ENCODE measurements at regions not wholly inside any gene's neighbourhood (a gene's known extent, or its start where the extent isn't known, plus 50 kb on each side); places are given as distances from the start of the nearest gene placed in this dataset.

DNA sequence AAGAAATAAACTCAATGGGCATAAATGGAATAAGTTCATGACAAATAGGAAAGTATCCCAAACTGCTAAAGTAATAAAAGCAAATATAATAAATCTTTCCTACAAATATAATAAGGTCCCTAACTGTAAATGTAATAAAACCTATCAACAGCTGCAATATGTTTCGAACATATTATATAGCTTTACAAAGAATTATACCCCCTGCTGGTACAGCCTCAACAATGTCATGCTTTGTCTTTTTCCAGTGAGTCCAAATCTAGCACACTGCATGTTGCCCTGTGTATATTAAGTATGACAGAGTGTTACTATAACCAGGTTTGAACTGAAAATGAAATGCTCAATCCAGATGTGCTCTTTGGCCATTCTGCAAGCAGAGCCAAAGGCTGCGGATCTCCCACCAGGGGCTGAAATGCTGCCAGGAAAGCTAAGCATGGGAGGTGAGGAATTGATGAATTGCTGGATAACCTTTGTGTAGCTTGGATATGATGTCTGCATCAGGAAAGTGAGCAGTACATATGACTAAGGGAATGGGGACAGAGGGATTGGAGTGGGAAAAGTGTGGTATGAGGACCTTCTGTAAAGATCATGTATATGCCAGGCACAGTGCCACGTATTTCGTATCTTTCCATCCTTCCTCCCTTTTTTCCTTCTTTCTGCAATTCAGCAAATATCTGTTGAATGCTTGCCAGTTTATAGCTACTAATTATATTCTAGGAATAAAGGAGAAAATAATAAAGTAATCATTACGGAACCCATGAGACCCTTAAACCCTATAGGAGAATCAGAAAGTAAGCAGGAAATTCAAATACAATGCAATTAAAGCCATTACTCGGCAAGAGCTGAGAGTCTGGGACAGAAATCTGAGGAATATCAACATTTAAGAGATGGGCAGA lies 954.6 kb upstream of the LCORL start:
- TF ChIP-seq POLR2A (IDR thresholded peaks at IDR 0.05; ENCODE audit: low read depth, low read length) (no peak), POLR2AphosphoS5 (IDR thresholded peaks at IDR 0.05; ENCODE audit: low read depth, low read length) (no peak)
- no peak for DNase-seq (ENCODE audit: insufficient read length)
- no peak for FAIRE-seq

DNA sequence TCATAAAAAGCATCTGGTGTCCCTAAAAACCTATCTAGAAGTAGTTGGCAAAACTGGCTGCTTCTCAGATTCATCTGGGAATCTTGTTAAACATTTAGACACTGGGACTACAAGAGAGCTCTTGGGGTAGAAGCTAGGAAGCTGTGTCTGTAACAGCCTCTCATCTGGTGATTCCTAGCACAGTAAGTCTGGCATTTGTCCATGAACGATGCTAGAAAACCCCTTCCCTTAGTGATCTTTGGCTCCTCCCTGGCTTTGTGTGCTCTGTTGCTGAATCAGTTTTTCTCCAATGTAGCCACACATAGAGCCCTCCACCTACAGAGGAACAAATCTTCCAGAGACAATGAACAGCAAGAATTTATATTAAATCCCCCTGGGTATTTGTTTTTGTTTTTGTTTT lies 951.7 kb upstream of the LCORL start:
- no peak for TF ChIP-seq POLR2A (IDR thresholded peaks at IDR 0.05; ENCODE audit: low read depth, low read length)
- TF ChIP-seq POLR2AphosphoS5 (IDR thresholded peaks at IDR 0.05; ENCODE audit: low read depth, low read length), result no peak
- TF ChIP-seq TAF1 (IDR thresholded peaks at IDR 0.05; ENCODE audit: borderline replicate concordance, low read depth, low read length), result no peak
- FAIRE-seq (no peak), DNase-seq (ENCODE audit: insufficient read length) (no peak)

GRCh38 chr4:18961879-18962278 lies 940.3 kb upstream of the LCORL start:
- TF ChIP-seq TAF1 (IDR thresholded peaks at IDR 0.05; ENCODE audit: borderline replicate concordance, low read depth, low read length), result no peak
- TF ChIP-seq POLR2AphosphoS5 (IDR thresholded peaks at IDR 0.05; ENCODE audit: low read depth, low read length), result no peak
- no peak for TF ChIP-seq POLR2A (IDR thresholded peaks at IDR 0.05; ENCODE audit: low read depth, low read length)
- DNase-seq (ENCODE audit: insufficient read length) (no peak), FAIRE-seq (no peak)

DNA sequence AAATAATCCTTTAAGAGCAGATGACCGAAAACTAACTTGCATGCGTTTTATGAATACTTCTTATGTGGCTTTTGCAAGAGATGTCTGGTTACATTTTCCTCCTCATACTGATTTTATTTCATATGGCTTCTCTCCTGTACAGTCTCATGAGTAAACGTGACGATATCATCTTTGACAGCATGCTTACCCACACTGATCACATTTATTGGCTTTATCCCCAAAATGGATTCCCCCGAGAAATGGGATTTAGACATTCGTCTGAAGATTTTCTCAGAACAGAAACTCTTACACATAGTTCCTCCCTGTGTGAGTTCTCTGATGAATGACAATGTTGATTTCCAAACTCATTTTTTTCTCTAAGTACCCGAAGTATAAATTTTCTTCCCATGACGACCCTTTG lies 939.7 kb upstream of the LCORL start:
- TF ChIP-seq TAF1 (IDR thresholded peaks at IDR 0.05; ENCODE audit: borderline replicate concordance, low read depth, low read length) (no peak), POLR2A (IDR thresholded peaks at IDR 0.05; ENCODE audit: low read depth, low read length) (no peak), POLR2AphosphoS5 (IDR thresholded peaks at IDR 0.05; ENCODE audit: low read depth, low read length) (no peak)
- DNase-seq (ENCODE audit: insufficient read length) (no peak), FAIRE-seq (no peak)

DNA sequence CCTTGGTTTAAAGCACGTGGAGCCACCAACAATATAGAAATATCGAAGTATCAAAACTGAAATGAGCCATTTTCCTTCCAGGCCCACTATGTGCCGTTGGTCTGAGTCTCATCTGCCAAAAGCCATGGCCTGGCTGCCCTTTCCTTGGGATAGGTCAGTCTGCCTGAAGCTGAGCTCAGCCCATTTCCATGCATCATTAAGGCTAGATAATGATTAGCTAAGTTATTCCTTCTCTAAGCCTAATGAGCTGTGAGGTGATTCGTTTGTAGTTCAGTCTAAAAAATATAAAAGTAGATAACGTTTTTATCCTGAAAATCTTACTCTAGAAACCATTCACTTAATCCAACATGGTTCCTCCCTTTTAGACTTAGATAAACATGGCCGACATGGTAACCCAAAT lies 936.2 kb upstream of the LCORL start:
- no peak for TF ChIP-seq POLR2AphosphoS5 (IDR thresholded peaks at IDR 0.05; ENCODE audit: low read depth, low read length)
- TF ChIP-seq POLR2A (IDR thresholded peaks at IDR 0.05; ENCODE audit: low read depth, low read length), result no peak
- no peak for TF ChIP-seq TAF1 (IDR thresholded peaks at IDR 0.05; ENCODE audit: borderline replicate concordance, low read depth, low read length)
- no peak for DNase-seq (ENCODE audit: insufficient read length)
- no peak for FAIRE-seq

DNA sequence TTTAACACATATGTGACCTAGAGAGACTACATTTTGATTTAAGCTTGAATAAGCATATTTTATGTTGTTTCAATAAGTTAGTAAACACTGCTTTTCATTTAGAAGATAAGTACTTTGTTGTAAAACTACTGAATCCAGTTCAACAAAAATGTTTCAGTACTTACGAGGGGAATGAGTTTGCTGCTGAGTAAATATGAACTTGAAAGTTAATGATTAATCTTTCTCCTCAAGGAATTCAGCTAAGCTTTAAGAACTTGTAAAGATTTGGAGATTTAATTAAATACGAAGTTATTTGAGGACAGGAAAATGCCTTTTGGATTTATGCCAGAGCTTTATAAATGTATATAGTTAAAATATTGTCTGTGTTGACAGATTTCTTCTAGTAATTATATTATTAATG lies 933.0 kb upstream of the LCORL start:
- TF ChIP-seq POLR2A (IDR thresholded peaks at IDR 0.05; ENCODE audit: low read depth, low read length) (no peak), TAF1 (IDR thresholded peaks at IDR 0.05; ENCODE audit: borderline replicate concordance, low read depth, low read length) (no peak), POLR2AphosphoS5 (IDR thresholded peaks at IDR 0.05; ENCODE audit: low read depth, low read length) (no peak)
- no peak for FAIRE-seq
- DNase-seq (ENCODE audit: insufficient read length), result no peak

GRCh38 chr4:18953613-18954012 lies 932.1 kb upstream of the LCORL start:
- TF ChIP-seq TAF1 (IDR thresholded peaks at IDR 0.05; ENCODE audit: borderline replicate concordance, low read depth, low read length), result no peak
- no peak for TF ChIP-seq POLR2A (IDR thresholded peaks at IDR 0.05; ENCODE audit: low read depth, low read length)
- no peak for TF ChIP-seq POLR2AphosphoS5 (IDR thresholded peaks at IDR 0.05; ENCODE audit: low read depth, low read length)
- no peak for FAIRE-seq
- no peak for DNase-seq (ENCODE audit: insufficient read length)

DNA sequence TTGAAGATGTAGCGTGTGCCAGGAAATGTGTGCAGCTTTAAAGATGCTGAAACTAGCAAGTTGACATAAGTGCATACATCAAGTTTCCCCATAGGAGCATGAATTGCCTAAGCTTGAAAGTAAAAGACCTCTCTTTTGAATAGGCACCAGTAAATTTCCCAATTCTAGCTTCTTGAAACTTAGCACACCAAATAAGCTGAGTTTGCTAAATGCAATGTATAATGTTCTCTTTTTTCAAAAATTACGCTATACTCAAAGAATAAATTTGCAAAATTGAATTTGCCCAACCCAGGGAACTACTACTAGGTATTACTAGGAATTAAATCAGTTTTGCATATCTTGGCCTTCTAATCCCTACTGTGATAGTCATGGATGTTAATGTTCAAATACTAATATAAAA lies 923.9 kb upstream of the LCORL start:
- no peak for FAIRE-seq

DNA sequence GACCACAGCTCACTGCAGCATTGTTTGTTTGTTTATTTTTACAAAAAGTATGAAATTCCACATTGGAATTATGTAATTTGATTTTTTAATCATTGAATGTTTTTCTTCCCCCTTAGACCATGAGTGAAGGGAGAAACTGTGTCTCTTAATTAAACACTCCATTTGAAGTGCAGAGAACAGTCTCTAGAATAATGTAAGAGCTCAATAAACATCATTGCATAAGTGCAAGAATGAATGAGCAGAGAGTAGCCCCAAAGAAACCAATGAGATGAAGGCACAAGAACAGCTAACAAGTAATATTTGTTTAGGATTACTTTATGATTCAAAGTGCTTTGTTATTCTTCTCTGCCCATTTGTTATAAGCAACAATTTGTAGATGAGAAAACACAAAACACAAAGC lies 921.3 kb upstream of the LCORL start:
- DNase-seq (ENCODE audit: insufficient read length) (no peak), FAIRE-seq (no peak)
- no peak for TF ChIP-seq POLR2AphosphoS5 (IDR thresholded peaks at IDR 0.05; ENCODE audit: low read depth, low read length)
- TF ChIP-seq POLR2A (IDR thresholded peaks at IDR 0.05; ENCODE audit: low read depth, low read length), result no peak
- no peak for TF ChIP-seq TAF1 (IDR thresholded peaks at IDR 0.05; ENCODE audit: borderline replicate concordance, low read depth, low read length)

More for the DNA sequence above, 923.9 kb upstream of the LCORL start:
- no peak for DNase-seq (ENCODE audit: insufficient read length)
- TF ChIP-seq POLR2AphosphoS5 (IDR thresholded peaks at IDR 0.05; ENCODE audit: low read depth, low read length), result no peak

DNA sequence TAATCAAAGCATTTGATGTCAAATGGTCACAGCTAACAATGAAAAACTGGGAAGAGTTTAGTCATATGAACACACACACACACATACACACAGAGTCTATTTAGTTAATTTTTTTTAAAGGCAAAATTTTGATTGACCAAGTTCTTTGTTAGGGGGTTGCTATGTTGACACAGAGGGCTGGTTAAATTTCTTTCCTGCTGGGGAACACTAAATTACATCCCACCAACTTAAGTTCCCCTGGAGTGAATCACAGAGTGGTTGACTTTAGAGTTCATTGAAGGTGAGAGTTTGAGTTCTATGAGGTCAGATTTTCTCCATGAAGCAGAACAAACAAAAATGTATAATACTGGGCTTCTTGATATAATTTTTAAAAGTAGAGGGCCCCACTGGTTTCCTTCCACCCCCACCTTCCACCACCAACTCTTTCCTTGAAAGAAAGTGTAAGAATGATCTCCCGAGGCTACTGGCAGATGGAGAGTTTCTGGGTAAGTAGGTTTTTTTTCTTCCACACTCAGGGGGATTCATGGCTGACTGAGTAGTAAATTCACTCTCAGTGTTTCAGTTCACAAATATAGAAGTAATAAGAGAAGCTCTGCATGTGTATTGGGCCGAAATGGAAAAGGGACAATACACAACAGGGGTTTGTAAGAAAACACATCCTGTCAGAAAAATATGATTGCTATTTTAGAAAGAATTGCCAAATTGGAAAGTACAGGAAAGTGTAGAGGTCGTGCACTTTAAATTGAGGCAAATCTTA lies 917.0 kb upstream of the LCORL start:
- FAIRE-seq (no peak), DNase-seq (ENCODE audit: insufficient read length) (no peak)
- TF ChIP-seq TAF1 (IDR thresholded peaks at IDR 0.05; ENCODE audit: borderline replicate concordance, low read depth, low read length), result no peak
- no peak for TF ChIP-seq POLR2AphosphoS5 (IDR thresholded peaks at IDR 0.05; ENCODE audit: low read depth, low read length)
- TF ChIP-seq POLR2A (IDR thresholded peaks at IDR 0.05; ENCODE audit: low read depth, low read length), result no peak

- TF ChIP-seq POLR2A (IDR thresholded peaks at IDR 0.05; ENCODE audit: low read depth, low read length) (no peak), POLR2AphosphoS5 (IDR thresholded peaks at IDR 0.05; ENCODE audit: low read depth, low read length) (no peak), TAF1 (IDR thresholded peaks at IDR 0.05; ENCODE audit: borderline replicate concordance, low read depth, low read length) (no peak)
- DNase-seq (ENCODE audit: insufficient read length) (no peak), FAIRE-seq (no peak)
These were observed 916.2 kb upstream of the LCORL start for GRCh38 chr4:18937746-18938145.

- TF ChIP-seq POLR2AphosphoS5 (IDR thresholded peaks at IDR 0.05; ENCODE audit: low read depth, low read length) (no peak), POLR2A (IDR thresholded peaks at IDR 0.05; ENCODE audit: low read depth, low read length) (no peak), TAF1 (IDR thresholded peaks at IDR 0.05; ENCODE audit: borderline replicate concordance, low read depth, low read length) (no peak)
- no peak for DNase-seq (ENCODE audit: insufficient read length)
- no peak for FAIRE-seq
These were observed 915.5 kb upstream of the LCORL start for GRCh38 chr4:18937080-18937479.
